Upper lobe of left lung (tissue), 6 donors: ENCODE measurements at regions not wholly inside any gene's neighbourhood (a gene's known extent, or its start where the extent isn't known, plus 50 kb on each side); places are given as distances from the start of the nearest gene placed in this dataset.

Source experiments
- ATAC-seq, 2 donors: fragments of 200-7000 bp; cut with Tn5 transposase; one replicate each; pipeline ENCODE4 v1.9.1; 2022; ENCODE audit warnings: mild to moderate bottlenecking in 2 of 2, moderate library complexity in 2 of 2; ENCODE audit not compliant: low FRiP score in 2 of 2
- DNase-seq, 2 donors: peaks; one replicate each; pipeline ENCODE4 v3.0.0-alpha.2; 2019 to 2020
- H3K27ac ChIP-seq, 4 donors: fragments of 200-600 bp; sonication (generic); one replicate each; pipeline ENCODE4 v1.5.1; 2016 to 2019
- H3K27me3 ChIP-seq, 4 donors: fragments of 200-600 bp; sonication (generic); one replicate each; pipeline ENCODE4 v1.5.1; 2017 to 2019
- H3K36me3 ChIP-seq, 4 donors: fragments of 200-600 bp; sonication (generic); one replicate each; pipeline ENCODE4 v1.5.1; 2016 to 2019
- H3K4me1 ChIP-seq, 4 donors: fragments of 200-600 bp; sonication (generic); one replicate each; pipeline ENCODE4 v1.5.1; 2018 to 2019
- H3K4me3 ChIP-seq, 4 donors: fragments of 200-600 bp; sonication (generic); one replicate each; pipeline ENCODE4 v1.5.1; 2017 to 2019; ENCODE audit warnings: mild to moderate bottlenecking in 2 of 4, moderate library complexity in 1 of 4
- H3K9me3 ChIP-seq, 4 donors: fragments of 200-600 bp; sonication (generic); one replicate each; pipeline ENCODE4 v1.5.1; 2018 to 2019
- CTCF ChIP-seq, 6 experiments: fragments of 450-650 bp in 4 of 6; fragments of 200-600 bp in 2 of 6; sonication (generic) in 2 of 6; IDR thresholded peaks; one replicate each; pipeline ENCODE4 v1.5.1; 2016 to 2019; ENCODE audit warnings: antibody characterized with exemption in 6 of 6
- EP300 ChIP-seq, 4 donors: sonication (generic); formaldehyde crosslinking; IDR thresholded peaks; one replicate each; pipeline ENCODE4 v1.5.1; 2017; ENCODE audit warnings: antibody characterized with exemption in 4 of 4, control low read depth in 2 of 4
- POLR2A ChIP-seq, 4 donors: fragments of 450-650 bp; IDR thresholded peaks; one replicate each; pipeline ENCODE4 v1.5.1; 2016 to 2017; ENCODE audit warnings: antibody characterized with exemption in 4 of 4, mild to moderate bottlenecking in 2 of 4
- POLR2AphosphoS5 ChIP-seq, 2 donors: sonication (generic); formaldehyde crosslinking; IDR thresholded peaks; one replicate each; pipeline ENCODE4 v1.5.1; 2017; ENCODE audit warnings: antibody characterized with exemption in 2 of 2
- WGBS, 2 donors: methylation state at CpG; one replicate each; pipeline ENCODE4 v1.1.5; 2017 to 2018; 5-methylcytosine and 5-hydroxymethylcytosine counted together
- donor health status: DM: no; HTN: no; CAD: no; lungs with moderate emphysema.
- donor health status: DM: no; HTN: yes; CAD: no; lungs with severe emphysema.

- Histone ChIP-seq H3K27me3 (no peaks in the 10 kb centered on the region), H3K36me3 (no peaks in the 10 kb centered on the region), H3K4me1 (no peaks in the 10 kb centered on the region), H3K27ac (no peak overlapping the region), H3K9me3 (peaks cover 0 to 10% (median 5%) of the 10 kb centered on the region in 4 donors), H3K4me3 (no peak overlapping the region)
- no peak for DNase-seq
- 79 to 94% methylated on average over 1 of the region's 1 CpG for WGBS, 2 donors
- ATAC-seq, result no peak
- no peak for TF ChIP-seq CTCF (IDR thresholded peaks at IDR 0.05)
- no peak for TF ChIP-seq POLR2AphosphoS5 (IDR thresholded peaks at IDR 0.05)
- no peak for TF ChIP-seq POLR2A (IDR thresholded peaks at IDR 0.05)
- TF ChIP-seq EP300 (IDR thresholded peaks at IDR 0.05), result no peak
Measured at GRCh38 chr4:119810001-119810400, 181.4 kb upstream of the PDE5A start.

DNA sequence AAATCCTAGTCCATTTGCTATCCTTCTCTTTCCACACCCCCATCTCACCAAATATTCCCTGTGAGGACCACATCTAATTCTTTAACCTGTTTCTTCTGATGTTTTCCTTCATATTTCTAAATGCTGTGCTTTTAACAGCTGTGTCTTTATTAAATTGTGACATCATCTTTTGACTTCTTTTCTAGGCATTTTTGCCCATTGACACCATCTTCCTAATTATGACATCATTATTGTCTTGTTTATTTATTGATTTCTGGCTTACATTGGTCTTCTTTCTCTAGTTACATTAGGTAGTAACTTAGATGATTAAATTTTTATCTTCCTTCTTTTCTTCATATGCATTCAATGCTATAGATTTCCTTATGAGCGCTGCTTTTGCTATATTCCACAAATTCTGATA is 175.8 kb upstream of the PDE5A start:
- Histone ChIP-seq H3K9me3 (peaks cover 0 to 6% (median 3%) of the 10 kb centered on the region in 4 donors), H3K27me3 (no peaks in the 10 kb centered on the region), H3K27ac (no peak overlapping the region), H3K4me1 (no peaks in the 10 kb centered on the region), H3K4me3 (no peak overlapping the region), H3K36me3 (no peaks in the 10 kb centered on the region)
- ATAC-seq (no peak), DNase-seq (no peak)
- WGBS, 2 donors, result 93 to 95% methylated on average over 1 of the region's 1 CpG
- TF ChIP-seq CTCF (IDR thresholded peaks at IDR 0.05), result no peak
- no peak for TF ChIP-seq POLR2A (IDR thresholded peaks at IDR 0.05)
- no peak for TF ChIP-seq EP300 (IDR thresholded peaks at IDR 0.05)
- TF ChIP-seq POLR2AphosphoS5 (IDR thresholded peaks at IDR 0.05), result no peak

GRCh38 chr4:119797238-119797894 is 168.8 kb upstream of the PDE5A start:
- no peaks in the 10 kb centered on the region for H3K27me3 ChIP-seq
- 89% methylated on average over 2 of the region's 2 CpGs for WGBS, 2 donors
- no peaks in the 10 kb centered on the region for H3K9me3 ChIP-seq
- no peaks in the 10 kb centered on the region for H3K36me3 ChIP-seq
- H3K27ac ChIP-seq, result no peak overlapping the region
- no peak overlapping the region for H3K4me3 ChIP-seq
- ATAC-seq (no peak), DNase-seq (no peak)
- TF ChIP-seq POLR2A (IDR thresholded peaks at IDR 0.05) (no peak), EP300 (IDR thresholded peaks at IDR 0.05) (no peak), CTCF (IDR thresholded peaks at IDR 0.05) (no peak), POLR2AphosphoS5 (IDR thresholded peaks at IDR 0.05) (no peak)
- no peaks in the 10 kb centered on the region for H3K4me1 ChIP-seq

DNA sequence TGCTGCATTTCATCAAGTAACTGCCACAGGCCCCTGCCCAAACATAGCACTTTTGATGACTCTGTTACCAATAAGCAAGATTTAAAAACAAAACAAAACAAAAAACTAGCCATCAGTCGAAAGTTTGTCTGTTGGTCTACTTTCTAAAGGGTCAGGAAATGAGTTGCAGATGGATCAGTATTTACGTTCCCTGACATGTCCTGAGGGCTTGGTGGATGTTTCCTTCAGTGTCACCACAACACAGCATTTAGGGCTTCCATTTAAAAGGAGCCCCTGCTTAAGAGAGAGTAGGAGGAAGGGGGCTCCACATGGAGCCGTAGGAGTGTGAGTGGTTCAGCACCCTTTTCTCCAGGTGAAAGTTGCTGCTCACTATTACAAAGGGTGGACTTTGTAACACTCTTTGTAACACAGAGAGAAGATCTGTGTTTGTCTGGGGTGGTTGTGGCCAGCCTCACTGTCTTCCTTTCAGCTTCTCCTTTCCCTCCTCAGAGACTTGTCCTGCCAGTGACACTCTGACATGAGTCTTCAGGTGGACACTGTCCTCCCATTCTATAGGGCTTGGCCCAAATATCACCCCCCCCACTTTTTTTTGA is 167.5 kb upstream of the PDE5A start:
- H3K27ac ChIP-seq, result no peak overlapping the region
- ATAC-seq, result no peak
- TF ChIP-seq POLR2A (IDR thresholded peaks at IDR 0.05), result no peak
- no peak for TF ChIP-seq POLR2AphosphoS5 (IDR thresholded peaks at IDR 0.05)
- H3K27me3 ChIP-seq, result no peaks in the 10 kb centered on the region
- H3K36me3 ChIP-seq, result no peaks in the 10 kb centered on the region
- no peak for DNase-seq
- 61 to 65% methylated on average over 3 of the region's 3 CpGs for WGBS, 2 donors
- H3K4me3 ChIP-seq, result no peak overlapping the region
- H3K4me1 ChIP-seq, result no peaks in the 10 kb centered on the region
- no peaks in the 10 kb centered on the region for H3K9me3 ChIP-seq

DNA sequence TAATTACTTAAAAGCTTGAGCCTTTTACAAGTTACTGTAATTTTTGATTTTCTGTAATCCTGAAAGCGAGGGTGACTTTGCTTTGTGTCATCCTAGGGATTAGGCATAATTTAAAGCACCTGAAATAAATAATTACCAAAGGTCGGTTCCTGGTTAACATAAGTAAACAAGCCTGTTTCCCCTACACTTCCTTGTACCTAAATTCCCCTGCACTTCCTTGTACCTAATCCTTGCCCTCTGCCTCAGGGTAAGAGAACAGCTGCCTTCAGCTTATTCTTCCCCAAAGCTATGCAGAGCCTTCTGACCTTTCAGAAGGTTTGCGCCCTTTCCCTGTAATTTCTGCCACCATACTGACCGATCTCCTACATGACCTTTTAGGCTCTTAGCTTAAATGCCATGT is 166.1 kb upstream of the PDE5A start:
- WGBS, 2 donors, result 68 to 70% methylated on average over 4 of the region's 4 CpGs
- H3K27ac ChIP-seq, result no peak overlapping the region
- H3K36me3 ChIP-seq, result no peaks in the 10 kb centered on the region
- ATAC-seq (no peak), DNase-seq (no peak)
- no peaks in the 10 kb centered on the region for H3K4me1 ChIP-seq
- no peak overlapping the region for H3K4me3 ChIP-seq
- no peaks in the 10 kb centered on the region for H3K27me3 ChIP-seq
- TF ChIP-seq POLR2AphosphoS5 (IDR thresholded peaks at IDR 0.05), result no peak
- no peak for TF ChIP-seq CTCF (IDR thresholded peaks at IDR 0.05)
- no peak for TF ChIP-seq EP300 (IDR thresholded peaks at IDR 0.05)
- no peak for TF ChIP-seq POLR2A (IDR thresholded peaks at IDR 0.05)
- H3K9me3 ChIP-seq, result no peaks in the 10 kb centered on the region
